H9 (cell line): ENCODE measurements at regions not wholly inside any gene's neighbourhood (a gene's known extent, or its start where the extent isn't known, plus 50 kb on each side); places are given as distances from the start of the nearest gene placed in this dataset.

Experiments
- DNase-seq: peaks from one replicate; pipeline ENCODE4 v3.0.0-alpha.2; 2017
- H2AFZ ChIP-seq: one replicate; pipeline ENCODE4 v1.6.1; 2013; ENCODE audit warnings: mild to moderate bottlenecking, low read length, control low read depth, moderate library complexity
- H2AK5ac ChIP-seq: 2 replicates; pipeline ENCODE4 v1.6.1; 2013; ENCODE audit warnings: low read length, control low read depth, mixed read lengths; ENCODE audit not compliant: insufficient read length
- H2BK120ac ChIP-seq: one replicate; pipeline ENCODE4 v1.6.1; 2013; ENCODE audit warnings: low read depth, mild to moderate bottlenecking, low read length, control low read depth, inconsistent platforms; ENCODE audit not compliant: poor library complexity, severe bottlenecking
- H2BK12ac ChIP-seq: 2 replicates; pipeline ENCODE4 v1.6.1; 2013; ENCODE audit warnings: low read length, control low read depth, mixed read lengths, low read depth; ENCODE audit not compliant: insufficient read length
- H2BK15ac ChIP-seq: 2 replicates; pipeline ENCODE4 v1.6.1; 2013; ENCODE audit warnings: low read depth, low read length, control low read depth
- H2BK20ac ChIP-seq: one replicate; pipeline ENCODE4 v1.6.1; 2013; ENCODE audit warnings: low read depth, mild to moderate bottlenecking, low read length, control low read depth, inconsistent platforms; ENCODE audit not compliant: poor library complexity, severe bottlenecking
- H2BK5ac ChIP-seq: 2 replicates; pipeline ENCODE4 v1.6.1; 2013; ENCODE audit warnings: low read length, control low read depth, mixed read lengths; ENCODE audit not compliant: insufficient read length
- H3K14ac ChIP-seq: 2 replicates; pipeline ENCODE4 v1.6.1; 2013; ENCODE audit warnings: low read length, control low read depth; ENCODE audit not compliant: insufficient read depth
- H3K18ac ChIP-seq: 2 replicates; pipeline ENCODE4 v1.6.1; 2013; ENCODE audit warnings: low read depth, mild to moderate bottlenecking, mixed read lengths, low read length, control low read depth; ENCODE audit not compliant: insufficient read length
- H3K23ac ChIP-seq: 2 replicates; pipeline ENCODE4 v1.6.1; 2013; ENCODE audit warnings: low read length, control low read depth, mixed read lengths, low read depth; ENCODE audit not compliant: insufficient read length
- H3K23me2 ChIP-seq: 2 replicates; pipeline ENCODE4 v1.6.1; 2013; ENCODE audit warnings: low read depth, mild to moderate bottlenecking, mixed read lengths, low read length, control low read depth; ENCODE audit not compliant: insufficient read length, poor library complexity, severe bottlenecking
- H3K27ac ChIP-seq: 2 replicates; pipeline ENCODE4 v1.5.1; 2013; ENCODE audit warnings: low read length, control low read depth, mixed read lengths, low read depth; ENCODE audit not compliant: insufficient read length
- H3K27me3 ChIP-seq: 2 replicates; pipeline ENCODE4 v1.6.1; 2013; ENCODE audit warnings: low read length, control low read depth, inconsistent platforms; ENCODE audit not compliant: insufficient read depth
- H3K4ac ChIP-seq: 2 replicates; pipeline ENCODE4 v1.6.1; 2013; ENCODE audit warnings: low read depth, mild to moderate bottlenecking, control low read depth, inconsistent platforms, low read length, moderate library complexity
- H3K4me1 ChIP-seq: 2 replicates; pipeline ENCODE4 v1.6.1; 2013; ENCODE audit warnings: low read length, control low read depth, inconsistent platforms; ENCODE audit not compliant: insufficient read depth
- H3K4me2 ChIP-seq: 2 replicates; pipeline ENCODE4 v1.6.1; 2013; ENCODE audit warnings: low read length, control low read depth, mixed read lengths; ENCODE audit not compliant: insufficient read length, insufficient read depth
- H3K56ac ChIP-seq: 2 replicates; pipeline ENCODE4 v1.6.1; 2013; ENCODE audit warnings: low read depth, mild to moderate bottlenecking, mixed read lengths, low read length, control low read depth; ENCODE audit not compliant: insufficient read length
- H3K79me1 ChIP-seq: 2 replicates; pipeline ENCODE4 v1.6.1; 2013; ENCODE audit warnings: low read depth, mild to moderate bottlenecking, moderate library complexity, low read length, control low read depth, inconsistent platforms; ENCODE audit not compliant: insufficient read depth, poor library complexity, severe bottlenecking
- H3K79me2 ChIP-seq: 2 replicates; pipeline ENCODE4 v1.6.1; 2013; ENCODE audit warnings: low read length, control low read depth, inconsistent platforms; ENCODE audit not compliant: insufficient read depth
- H3K9ac ChIP-seq: 2 replicates; pipeline ENCODE4 v1.6.1; 2013; ENCODE audit warnings: low read length, control low read depth, mixed read lengths; ENCODE audit not compliant: insufficient read length; ENCODE audit errors: extremely low read depth
- H3K9me3 ChIP-seq: one replicate; pipeline ENCODE4 v1.6.1; 2013; ENCODE audit warnings: low read depth, low read length, inconsistent platforms; ENCODE audit not compliant: control insufficient read depth
- H3T11ph ChIP-seq: one replicate; pipeline ENCODE4 v1.6.1; 2013; ENCODE audit warnings: mild to moderate bottlenecking, low read length, control low read depth, inconsistent platforms
- H4K20me1 ChIP-seq: one replicate; pipeline ENCODE4 v1.6.1; 2013; ENCODE audit not compliant: control insufficient read depth, insufficient read length, insufficient read depth
- H4K5ac ChIP-seq: 2 replicates; pipeline ENCODE4 v1.6.1; 2013; ENCODE audit warnings: low read depth, mild to moderate bottlenecking, mixed read lengths, low read length, control low read depth; ENCODE audit not compliant: insufficient read length
- H4K8ac ChIP-seq: replicated peaks from 2 replicates; pipeline ENCODE4 v1.6.1; 2013; ENCODE audit warnings: low read length, control low read depth, mixed read lengths, low read depth; ENCODE audit not compliant: insufficient read length
- H4K91ac ChIP-seq: 2 replicates; pipeline ENCODE4 v1.6.1; 2013; ENCODE audit warnings: low read depth, mild to moderate bottlenecking, moderate library complexity, mixed read lengths, low read length, control low read depth; ENCODE audit not compliant: insufficient read length
- H3K27ac Mint-ChIP-seq, 3 experiments: 2 replicates in 2 of 3; 3 replicates in 1 of 3; pipeline ENCODE4 v1.8.0; 2020 to 2021; ENCODE audit warnings: mixed read lengths in 3 of 3, mild to moderate bottlenecking in 1 of 3, moderate library complexity in 1 of 3
- H3K27me3 Mint-ChIP-seq: 2 replicates; pipeline ENCODE4 v1.8.0; 2021; ENCODE audit warnings: low read depth, mild to moderate bottlenecking, moderate library complexity, mixed read lengths
- H3K36me3 Mint-ChIP-seq, 3 experiments: 2 replicates in 2 of 3; 3 replicates in 1 of 3; pipeline ENCODE4 v1.8.0; 2020 to 2021; ENCODE audit warnings: low read depth in 3 of 3, mixed read lengths in 3 of 3; ENCODE audit not compliant: insufficient read depth in 1 of 3
- H3K4me1 Mint-ChIP-seq, 2 experiments: 2 replicates each; pipeline ENCODE4 v1.8.0; 2020; ENCODE audit warnings: mixed read lengths in 2 of 2
- H3K4me3 Mint-ChIP-seq, 2 experiments: 2 replicates in 1 of 2; 3 replicates in 1 of 2; pipeline ENCODE4 v1.8.0; 2020 to 2021; ENCODE audit warnings: mild to moderate bottlenecking in 2 of 2, mixed read lengths in 2 of 2, moderate library complexity in 1 of 2
- H3K9me3 Mint-ChIP-seq, 2 experiments: 2 replicates in 1 of 2; 3 replicates in 1 of 2; pipeline ENCODE4 v1.8.0; 2020; ENCODE audit warnings: mild to moderate bottlenecking in 2 of 2, mixed read lengths in 2 of 2, moderate library complexity in 1 of 2
- CTCF ChIP-seq: fragments of 200-600 bp; sonication (generic); conservative IDR thresholded peaks from 3 replicates; pipeline ENCODE4 v1.8.0; 2021; ENCODE audit warnings: antibody characterized with exemption, mild to moderate bottlenecking
- WGBS: extraction: QIAGEN DNeasy Blood & Tissue Kit; methylation state at CpG from one replicate; pipeline ENCODE4 v1.1.7; 2013; ENCODE audit warnings: missing lambda C conversion rate, low lambda C conversion rate, mixed read lengths; ENCODE audit not compliant: insufficient read length; ENCODE audit errors: extremely low coverage; 5-methylcytosine and 5-hydroxymethylcytosine counted together

- Mint-ChIP-seq H3K4me1 (no peaks in the 10 kb centered on the region), H3K36me3 (peaks cover 0 to 26% (median 1%) of the 10 kb centered on the region in 3 experiments; a peak in 4 of 7 replicates), H3K27me3 (no peaks in the 10 kb centered on the region), H3K27ac (no peak overlapping the region), H3K9me3 (peaks cover 27 to 40% of the 10 kb centered on the region in 2 experiments), H3K4me3 (no peak overlapping the region)
- Histone ChIP-seq H4K20me1 (no peaks in the 10 kb centered on the region), H3K23me2 (no peaks in the 10 kb centered on the region), H3K27ac (no peak overlapping the region), H3K9ac (no peak overlapping the region), H3K9me3 (no peaks in the 10 kb centered on the region), H2BK15ac (no peak overlapping the region), H4K8ac (no peak overlapping the region), H2BK5ac (no peak overlapping the region), H3K27me3 (no peaks in the 10 kb centered on the region), H2BK120ac (no peak overlapping the region), H3K4ac (no peak overlapping the region), H3K14ac (no peak overlapping the region), H3T11ph (no peak overlapping the region), H3K4me1 (no peaks in the 10 kb centered on the region), H2AK5ac (no peak overlapping the region), H2BK20ac (no peak overlapping the region), H3K4me2 (no peak overlapping the region), H2AFZ (no peak overlapping the region), H3K79me2 (no peaks in the 10 kb centered on the region), H3K56ac (no peak overlapping the region), H3K23ac (no peak overlapping the region), H3K79me1 (no peaks in the 10 kb centered on the region), H2BK12ac (no peak overlapping the region), H4K91ac (no peak overlapping the region), H3K18ac (no peak overlapping the region), H4K5ac (no peak overlapping the region)
- WGBS = no CpG with 5 or more reads among the region's 3 CpGs
- no peak for TF ChIP-seq CTCF
- DNase-seq = no peak
Observed at GRCh38 chr3:84893211-84893610, 65.6 kb upstream of the CADM2 start.
